HG03175 (cell line): ENCODE measurements at regions not wholly inside any gene's neighbourhood (a gene's known extent, or its start where the extent isn't known, plus 50 kb on each side); places are given as distances from the start of the nearest gene placed in this dataset.

Experiments
- ATAC-seq: cut with Tn5 transposase; IDR thresholded peaks from one replicate; pipeline ENCODE4 v1.9.1; 2021; ENCODE audit warnings: mild to moderate bottlenecking, moderate library complexity; ENCODE audit not compliant: unreplicated experiment

GRCh38 chr6:14910692-14911547 lies 334.9 kb upstream of the JARID2 start:
- ATAC-seq = peak; percentile 89

DNA sequence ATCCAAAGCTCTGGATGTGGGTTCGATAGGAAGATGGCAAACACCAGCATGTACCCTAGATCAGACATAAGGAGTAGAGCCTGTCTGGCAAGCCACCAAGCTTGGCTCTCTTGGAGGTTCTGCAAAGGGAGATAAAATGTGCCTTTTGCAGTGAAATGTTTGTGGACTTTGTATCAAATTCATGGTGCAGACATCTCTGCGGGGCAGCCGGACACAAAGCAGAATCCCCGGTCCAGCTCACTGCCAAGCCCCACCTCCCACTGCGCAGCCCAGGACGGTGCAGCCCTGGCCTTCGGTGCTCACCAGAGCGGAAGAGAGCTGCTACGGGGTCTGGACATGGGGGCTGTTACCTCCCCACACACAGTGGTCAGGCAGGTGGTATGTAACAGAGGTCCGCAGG lies 333.6 kb upstream of the JARID2 start:
- ATAC-seq = no peak

DNA sequence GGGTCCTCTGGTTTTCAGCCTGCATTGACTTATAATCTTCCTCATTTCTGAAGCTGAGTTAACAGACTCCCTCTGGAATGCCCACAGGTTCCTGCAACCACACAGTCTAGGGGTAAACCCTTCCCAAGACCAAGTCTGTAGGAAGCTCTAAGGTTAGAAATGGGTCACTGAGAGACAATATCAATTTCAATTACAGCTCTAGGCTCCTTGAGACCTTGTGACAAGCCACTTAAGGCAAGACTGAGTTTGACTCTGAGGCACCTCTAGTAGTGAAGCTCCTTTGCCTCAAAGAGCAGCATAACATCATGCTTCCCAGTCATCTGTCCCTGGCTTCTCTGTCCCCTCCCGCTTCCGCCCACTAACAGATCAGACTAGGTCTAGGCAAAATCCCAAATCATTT lies 333.2 kb upstream of the JARID2 start:
- ATAC-seq = no peak

DNA sequence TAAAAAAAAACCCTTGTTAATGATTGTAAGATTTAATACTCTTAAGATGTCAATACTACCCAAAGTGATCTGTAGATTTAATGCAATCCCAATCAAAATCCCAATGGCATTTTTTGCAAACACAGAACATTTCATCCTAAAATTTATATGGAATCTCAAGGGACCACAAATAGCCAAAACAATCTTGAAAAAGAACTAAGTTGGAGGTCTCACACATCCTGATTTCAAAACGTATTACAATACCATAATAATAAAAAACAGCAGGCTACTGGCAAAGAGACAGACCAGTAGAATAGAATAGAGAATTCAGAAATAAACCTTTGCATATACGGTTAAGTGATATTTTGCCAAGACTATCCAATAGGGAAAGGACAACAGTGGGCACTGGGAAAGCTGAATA lies 331.9 kb upstream of the JARID2 start:
- no peak for ATAC-seq

- no peak for ATAC-seq
Observed at GRCh38 chr6:14915888-14916832, 329.7 kb upstream of the JARID2 start.

GRCh38 chr6:14917109-14917910 lies 328.6 kb upstream of the JARID2 start:
- no peak for ATAC-seq

GRCh38 chr6:14918200-14918907 lies 327.5 kb upstream of the JARID2 start:
- ATAC-seq = no peak

GRCh38 chr6:14919038-14919670 lies 326.7 kb upstream of the JARID2 start:
- no peak for ATAC-seq

GRCh38 chr6:14920276-14920675 lies 325.6 kb upstream of the JARID2 start:
- no peak for ATAC-seq

DNA sequence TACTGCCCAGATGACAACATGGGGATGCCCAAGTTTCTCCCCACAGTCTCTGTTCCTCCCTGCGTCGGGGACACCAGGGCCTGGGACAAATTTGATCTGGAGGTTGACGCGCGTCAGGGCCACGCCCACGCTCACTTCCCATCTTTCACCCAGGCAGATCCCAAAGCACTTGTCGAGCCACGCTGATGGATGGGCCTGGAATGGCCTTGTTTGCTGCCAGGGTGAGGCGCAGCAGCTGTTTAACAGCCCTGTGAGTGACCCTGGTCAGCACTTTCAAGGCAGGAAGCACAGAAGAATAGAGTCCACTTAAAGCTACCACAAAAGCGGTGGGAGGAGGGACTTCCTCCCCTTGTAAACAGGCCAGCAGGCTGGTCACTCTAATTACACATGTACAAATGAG lies 324.7 kb upstream of the JARID2 start:
- ATAC-seq = no peak

- no peak for ATAC-seq
Observed at GRCh38 chr6:14921878-14922671, 323.8 kb upstream of the JARID2 start.

GRCh38 chr6:14922706-14923460 lies 323.0 kb upstream of the JARID2 start:
- no peak for ATAC-seq

- no peak for ATAC-seq
Observed at GRCh38 chr6:14924126-14925024, 321.5 kb upstream of the JARID2 start.

GRCh38 chr6:14925025-14925698 lies 320.7 kb upstream of the JARID2 start:
- ATAC-seq = no peak

- ATAC-seq = no peak
Observed at GRCh38 chr6:14925699-14926026, 320.2 kb upstream of the JARID2 start.

GRCh38 chr6:14927398-14927797 lies 318.5 kb upstream of the JARID2 start:
- no peak for ATAC-seq

DNA sequence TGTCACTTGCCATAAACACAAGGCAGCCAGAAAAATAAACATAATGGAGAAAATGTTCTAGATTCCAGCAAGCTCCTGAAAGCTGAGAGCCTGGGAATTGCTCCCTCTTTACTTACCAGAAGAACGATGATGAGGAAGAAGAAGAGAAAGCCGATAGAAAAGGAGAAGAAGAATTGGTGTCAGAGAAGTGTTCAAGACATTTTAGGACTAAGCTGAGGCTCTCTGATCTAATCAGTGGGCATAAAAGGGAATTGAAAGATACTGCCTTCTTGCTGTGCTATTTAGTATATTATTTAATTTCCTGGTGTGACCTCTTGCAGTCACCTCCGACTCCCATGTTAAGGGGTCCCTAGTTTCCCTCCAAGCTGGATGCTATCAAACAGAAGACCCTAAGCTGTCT lies 316.6 kb upstream of the JARID2 start:
- no peak for ATAC-seq
